Prostate gland (tissue), 2 donors: ENCODE measurements at regions not wholly inside any gene's neighbourhood (a gene's known extent, or its start where the extent isn't known, plus 50 kb on each side); places are given as distances from the start of the nearest gene placed in this dataset.

Source experiments
- DNase-seq: peaks from one replicate; pipeline ENCODE4 v3.0.0-alpha.2; 2019; ENCODE audit warnings: low spot score
- H3K27ac ChIP-seq, 2 donors: fragments of 200-600 bp; sonication (generic); 2 replicates each; pipeline ENCODE4 v1.5.1; 2017 to 2019
- H3K27me3 ChIP-seq: fragments of 200-600 bp; sonication (generic); replicated peaks from 2 replicates; pipeline ENCODE4 v1.5.1; 2019; ENCODE audit not compliant: insufficient read depth
- H3K36me3 ChIP-seq, 2 donors: fragments of 200-600 bp; sonication (generic); 1 replicate in 1 of 2; 2 replicates in 1 of 2; pipeline versions ENCODE4 v1.5.1 to v1.8.1; 2017 to 2019
- H3K4me1 ChIP-seq: fragments of 200-600 bp; sonication (generic); replicated peaks from 2 replicates; pipeline ENCODE4 v1.5.1; 2019
- H3K4me3 ChIP-seq, 2 donors: fragments of 200-600 bp; sonication (generic); 2 replicates each; pipeline ENCODE4 v1.5.1; 2017 to 2019
- H3K9me3 ChIP-seq: fragments of 200-600 bp; sonication (generic); 2 replicates; pipeline ENCODE4 v1.5.1; 2017
- POLR2A ChIP-seq: fragments of 450-650 bp; IDR thresholded peaks from one replicate; pipeline ENCODE4 v1.6.1; 2016; ENCODE audit warnings: antibody characterized with exemption, mild to moderate bottlenecking
- POLR2AphosphoS5 ChIP-seq: sonication (generic); formaldehyde crosslinking; IDR thresholded peaks from one replicate; pipeline ENCODE4 v1.6.1; 2017; ENCODE audit warnings: antibody characterized with exemption
- WGBS: methylation state at CpG from one replicate; pipeline ENCODE4 v1.1.5; 2018; 5-methylcytosine and 5-hydroxymethylcytosine counted together
- intact Hi-C: fragments of 100-400 bp; cut with DNase I; formaldehyde crosslinking; loops from one replicate; pipeline ENCODE4 v1.14.2; 2022
- TF ChIP-seq, protein P1 (sequence below), 4 experiments: fragments of 200-600 bp in 2 of 4; fragments of 450-650 bp in 2 of 4; sonication (generic) in 2 of 4; IDR thresholded peaks; 1 replicate in 3 of 4; 2 replicates in 1 of 4; pipeline ENCODE4 v1.5.1; 2016 to 2019; ENCODE audit warnings: antibody characterized with exemption in 4 of 4, mild to moderate bottlenecking in 2 of 4, moderate library complexity in 2 of 4

DNA sequence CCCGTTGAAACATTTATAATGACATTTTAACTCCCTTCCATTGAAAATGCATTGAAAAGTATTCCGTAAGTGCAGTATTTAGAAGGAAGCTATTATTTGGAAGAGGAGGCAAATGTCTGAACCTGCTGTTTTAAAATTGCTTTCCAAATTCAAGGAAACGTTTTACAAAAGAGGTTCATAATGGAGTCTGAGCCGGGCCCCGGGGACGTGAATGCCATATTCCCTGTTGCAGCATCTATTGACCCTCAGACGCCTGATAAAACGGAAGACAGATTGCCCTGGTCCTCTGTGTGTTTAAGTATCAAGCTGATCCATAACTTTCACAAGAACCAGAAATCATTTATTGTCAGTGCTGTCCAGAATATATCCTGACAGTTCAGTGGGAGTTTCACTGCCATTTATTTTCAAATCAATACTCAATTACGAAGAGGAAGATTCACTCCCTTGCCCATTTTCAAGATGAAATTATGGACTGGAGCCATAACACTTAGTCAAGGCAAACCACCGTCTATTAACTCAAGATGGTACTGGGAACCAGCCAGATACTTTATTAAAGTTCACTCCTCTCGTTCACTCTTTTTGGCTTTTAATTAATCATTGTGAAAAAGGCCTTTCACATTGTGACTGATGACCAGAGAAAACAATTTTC, 435.7 kb upstream of the PFKP start:
- no peak for DNase-seq
- intact Hi-C loops = no loop called here
- TF ChIP-seq, protein P1, sequence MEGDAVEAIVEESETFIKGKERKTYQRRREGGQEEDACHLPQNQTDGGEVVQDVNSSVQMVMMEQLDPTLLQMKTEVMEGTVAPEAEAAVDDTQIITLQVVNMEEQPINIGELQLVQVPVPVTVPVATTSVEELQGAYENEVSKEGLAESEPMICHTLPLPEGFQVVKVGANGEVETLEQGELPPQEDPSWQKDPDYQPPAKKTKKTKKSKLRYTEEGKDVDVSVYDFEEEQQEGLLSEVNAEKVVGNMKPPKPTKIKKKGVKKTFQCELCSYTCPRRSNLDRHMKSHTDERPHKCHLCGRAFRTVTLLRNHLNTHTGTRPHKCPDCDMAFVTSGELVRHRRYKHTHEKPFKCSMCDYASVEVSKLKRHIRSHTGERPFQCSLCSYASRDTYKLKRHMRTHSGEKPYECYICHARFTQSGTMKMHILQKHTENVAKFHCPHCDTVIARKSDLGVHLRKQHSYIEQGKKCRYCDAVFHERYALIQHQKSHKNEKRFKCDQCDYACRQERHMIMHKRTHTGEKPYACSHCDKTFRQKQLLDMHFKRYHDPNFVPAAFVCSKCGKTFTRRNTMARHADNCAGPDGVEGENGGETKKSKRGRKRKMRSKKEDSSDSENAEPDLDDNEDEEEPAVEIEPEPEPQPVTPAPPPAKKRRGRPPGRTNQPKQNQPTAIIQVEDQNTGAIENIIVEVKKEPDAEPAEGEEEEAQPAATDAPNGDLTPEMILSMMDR (IDR thresholded peaks at IDR 0.05) = no peak
- TF ChIP-seq POLR2A (no peak), POLR2AphosphoS5 (no peak)
- Histone ChIP-seq H3K9me3 (no peaks in the 10 kb centered on the region), H3K4me3 (no peak overlapping the region), H3K27ac (no peak overlapping the region), H3K27me3 (no peaks in the 10 kb centered on the region), H3K4me1 (no peaks in the 10 kb centered on the region), H3K36me3 (no peaks in the 10 kb centered on the region)
- WGBS = 79% methylated on average over 11 of the region's 11 CpGs

DNA sequence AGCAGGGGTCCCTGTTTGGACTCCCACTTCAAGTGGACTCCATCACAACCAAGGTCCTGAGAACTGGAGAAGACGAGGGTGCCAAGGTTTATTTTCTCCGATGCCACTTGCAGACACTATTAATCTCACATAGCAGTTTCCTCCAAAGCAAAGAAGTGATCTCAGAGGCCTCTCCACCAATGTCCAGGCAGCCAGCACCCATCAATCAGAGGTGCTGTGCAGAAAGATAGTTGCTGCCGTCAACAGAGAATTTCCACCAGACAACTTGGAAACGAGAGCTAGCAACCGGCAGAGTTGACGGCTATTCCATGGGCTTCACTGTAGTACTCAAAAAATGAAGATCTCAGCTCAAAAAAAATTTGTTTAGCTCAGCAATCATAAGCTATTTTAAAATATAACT, 438.6 kb upstream of the PFKP start:
- no peak for DNase-seq
- TF ChIP-seq POLR2AphosphoS5 (no peak), POLR2A (no peak)
- TF ChIP-seq, protein P1 (IDR thresholded peaks at IDR 0.05) = no peak

DNA sequence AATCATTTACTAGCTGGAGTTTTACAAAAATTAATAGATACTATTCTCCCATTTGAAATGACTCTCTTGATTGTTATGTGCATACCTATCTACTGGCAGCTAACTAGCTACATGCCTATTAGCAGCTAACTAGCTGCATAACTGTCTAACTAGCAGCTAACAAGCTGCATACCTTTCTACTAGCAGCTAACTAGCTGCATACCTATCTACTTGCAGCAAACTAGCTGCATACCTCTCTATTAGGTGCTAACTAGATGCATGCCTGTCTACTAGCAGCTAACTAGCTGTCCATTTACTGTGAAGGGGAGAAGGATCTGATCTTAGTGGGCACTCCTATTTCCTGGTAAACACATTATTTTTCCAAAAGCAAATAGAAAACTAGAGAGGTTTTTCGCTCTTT, 439.4 kb upstream of the PFKP start:
- Histone ChIP-seq H3K4me3 (no peak overlapping the region), H3K9me3 (no peaks in the 10 kb centered on the region), H3K27ac (no peak overlapping the region), H3K27me3 (no peaks in the 10 kb centered on the region), H3K36me3 (no peaks in the 10 kb centered on the region), H3K4me1 (no peaks in the 10 kb centered on the region)
- intact Hi-C loops = no loop called here
- TF ChIP-seq POLR2A (no peak), POLR2AphosphoS5 (no peak)
- TF ChIP-seq, protein P1 (IDR thresholded peaks at IDR 0.05) = no peak
- no peak for DNase-seq
- 23% methylated on average over 1 of the region's 1 CpG for WGBS

More for the DNA sequence above, 438.6 kb upstream of the PFKP start:
- Histone ChIP-seq H3K9me3 (no peaks in the 10 kb centered on the region), H3K4me1 (no peaks in the 10 kb centered on the region), H3K27ac (no peak overlapping the region), H3K36me3 (no peaks in the 10 kb centered on the region), H3K4me3 (no peak overlapping the region), H3K27me3 (no peaks in the 10 kb centered on the region)
- WGBS = 92% methylated on average over 6 of the region's 6 CpGs
- intact Hi-C loops = no loop called here

DNA sequence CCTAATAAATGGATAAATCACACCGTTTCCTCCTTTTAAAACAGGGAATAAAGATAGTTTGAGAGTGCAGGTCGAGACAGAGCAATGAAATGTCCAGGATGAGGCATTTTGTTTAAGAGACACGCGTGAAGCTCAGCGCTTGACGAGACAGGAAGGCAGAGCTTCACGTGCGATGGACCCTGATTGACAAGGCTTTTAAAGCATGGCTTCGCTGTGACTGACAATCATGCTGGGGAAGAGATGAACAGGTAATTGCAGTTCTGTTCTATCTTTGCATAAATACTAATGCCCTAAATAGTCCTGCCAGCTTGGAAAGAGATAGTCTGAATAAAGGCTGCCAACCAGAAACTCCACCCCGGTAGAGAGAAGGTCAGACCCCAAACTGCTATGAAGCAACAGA, 442.3 kb upstream of the PFKP start:
- TF ChIP-seq POLR2AphosphoS5 = no peak
- TF ChIP-seq, protein P1 (IDR thresholded peaks at IDR 0.05) = no peak
- no peak for TF ChIP-seq POLR2A
- Histone ChIP-seq H3K4me3 (no peak overlapping the region), H3K4me1 (no peaks in the 10 kb centered on the region), H3K27me3 (no peaks in the 10 kb centered on the region), H3K27ac (no peak overlapping the region), H3K9me3 (no peaks in the 10 kb centered on the region), H3K36me3 (no peaks in the 10 kb centered on the region)
- no peak for DNase-seq
- 79% methylated on average over 10 of the region's 10 CpGs for WGBS
- intact Hi-C loops = no loop called here

DNA sequence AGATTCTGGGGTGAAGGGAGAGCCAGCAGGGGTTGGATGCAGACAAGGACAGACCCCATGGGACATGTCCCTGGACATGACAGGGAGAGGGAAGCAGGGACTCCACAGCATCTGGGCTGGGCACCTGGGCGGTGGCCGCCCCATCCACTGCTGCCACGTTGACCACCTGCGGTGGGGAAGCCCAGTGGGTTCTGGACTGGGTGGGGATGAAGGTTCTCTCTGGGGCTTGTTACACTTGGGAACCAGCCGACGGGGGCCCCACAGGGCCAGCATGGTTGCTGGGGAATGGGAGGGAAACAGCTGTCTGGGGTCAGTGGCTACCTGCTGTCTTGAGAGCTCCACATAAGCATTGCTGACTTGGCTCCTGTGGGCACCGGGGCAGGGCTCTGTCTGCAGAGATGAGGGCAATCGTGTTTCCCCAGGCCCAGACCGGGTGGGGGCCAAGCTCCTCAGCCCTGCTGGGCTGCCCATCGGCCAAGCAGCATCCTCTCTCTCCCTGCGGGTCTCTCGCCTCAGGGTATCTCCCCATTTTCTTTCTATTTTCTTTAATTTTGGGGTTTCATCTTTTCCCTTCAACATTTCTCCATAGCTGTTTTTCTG, 443.6 kb upstream of the PFKP start:
- no peaks in the 10 kb centered on the region for H3K4me1 ChIP-seq
- 92% methylated on average over 12 of the region's 12 CpGs for WGBS
- no peaks in the 10 kb centered on the region for H3K27me3 ChIP-seq
- TF ChIP-seq, protein P1 (IDR thresholded peaks at IDR 0.05) = no peak
- TF ChIP-seq POLR2AphosphoS5 (no peak), POLR2A (no peak)
- no peak for DNase-seq
- H3K9me3 ChIP-seq = no peaks in the 10 kb centered on the region
- no peak overlapping the region for H3K4me3 ChIP-seq
- intact Hi-C loops = no loop called here
- H3K36me3 ChIP-seq = no peaks in the 10 kb centered on the region
- H3K27ac ChIP-seq = no peak overlapping the region
